Astrocyte of the cerebellum (primary cell): ENCODE measurements at regions not wholly inside any gene's neighbourhood (a gene's known extent, or its start where the extent isn't known, plus 50 kb on each side); places are given as distances from the start of the nearest gene placed in this dataset.

Source experiments
- DNase-seq: peaks from one replicate; pipeline ENCODE4 v3.0.0-alpha.2; 2011; ENCODE audit warnings: low read depth
- H3K4me3 ChIP-seq: 2 replicates; pipeline ENCODE4 v1.5.1; 2011; ENCODE audit warnings: mild to moderate bottlenecking, low read depth, low read length, moderate library complexity
- CTCF ChIP-seq: IDR thresholded peaks from 2 replicates; pipeline ENCODE4 v1.5.1; 2012; ENCODE audit warnings: low read length, low read depth, moderate library complexity, mild to moderate bottlenecking; ENCODE audit errors: missing control alignments
- in situ Hi-C: cut with HindIII; loops from 2 replicates; pipeline ENCODE4 v1.10.0; 2017; ENCODE audit warnings: low sequenced_read_pairs

DNA sequence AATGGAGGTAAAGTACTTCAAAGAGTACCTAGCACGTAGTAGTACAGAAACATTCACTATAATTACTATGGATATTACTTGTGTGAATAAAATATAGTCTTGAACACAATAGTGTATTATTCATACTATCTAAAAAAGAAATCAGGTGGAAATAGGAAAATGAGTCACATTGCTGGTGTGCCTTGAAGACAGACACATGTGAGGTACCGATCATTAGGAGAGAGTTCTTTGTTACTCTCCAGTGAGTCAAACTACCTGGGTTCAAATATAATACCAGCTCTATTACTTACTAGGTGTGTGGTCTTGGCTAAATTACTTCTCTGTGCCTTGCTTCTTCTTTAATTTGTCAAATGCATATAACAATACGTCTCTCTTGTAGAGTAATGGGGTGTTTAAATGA is 50.8 kb upstream of the BEND6 start:
- DNase-seq = no peak
- no peak for TF ChIP-seq CTCF
- in situ Hi-C loops = loop anchor here (10.0 kb wide), 1 partner anchor 411 kb away; the partner anchor contains the start of gene PRIM2
- H3K4me3 ChIP-seq = no peak overlapping the region

GRCh38 chr6:56902641-56903464 is 52.1 kb upstream of the BEND6 start:
- peak; percentile 53 for TF ChIP-seq CTCF
- in situ Hi-C loops = loop anchor here (10.0 kb wide), 1 partner anchor 412 kb away; the partner anchor contains the start of gene PRIM2
- peak; percentile 48 for DNase-seq
- no peak overlapping the region for H3K4me3 ChIP-seq

- in situ Hi-C loops = loop anchor here (10.0 kb wide), 1 partner anchor 414 kb away; the partner anchor contains the start of gene PRIM2
- no peak for DNase-seq
- TF ChIP-seq CTCF = no peak
- H3K4me3 ChIP-seq = no peak overlapping the region
Measured at GRCh38 chr6:56900784-56901183, 54.1 kb upstream of the BEND6 start.

GRCh38 chr6:56899753-56900152 is 55.2 kb upstream of the BEND6 start:
- no peak for TF ChIP-seq CTCF
- DNase-seq = no peak
- H3K4me3 ChIP-seq = no peak overlapping the region
- in situ Hi-C loops = loop anchor here (10.0 kb wide), 1 partner anchor 415 kb away; the partner anchor contains the start of gene PRIM2

GRCh38 chr6:56899311-56899710 is 55.6 kb upstream of the BEND6 start:
- H3K4me3 ChIP-seq = no peak overlapping the region
- no peak for TF ChIP-seq CTCF
- peak; percentile 27 for DNase-seq
- in situ Hi-C loops = no loop called here

DNA sequence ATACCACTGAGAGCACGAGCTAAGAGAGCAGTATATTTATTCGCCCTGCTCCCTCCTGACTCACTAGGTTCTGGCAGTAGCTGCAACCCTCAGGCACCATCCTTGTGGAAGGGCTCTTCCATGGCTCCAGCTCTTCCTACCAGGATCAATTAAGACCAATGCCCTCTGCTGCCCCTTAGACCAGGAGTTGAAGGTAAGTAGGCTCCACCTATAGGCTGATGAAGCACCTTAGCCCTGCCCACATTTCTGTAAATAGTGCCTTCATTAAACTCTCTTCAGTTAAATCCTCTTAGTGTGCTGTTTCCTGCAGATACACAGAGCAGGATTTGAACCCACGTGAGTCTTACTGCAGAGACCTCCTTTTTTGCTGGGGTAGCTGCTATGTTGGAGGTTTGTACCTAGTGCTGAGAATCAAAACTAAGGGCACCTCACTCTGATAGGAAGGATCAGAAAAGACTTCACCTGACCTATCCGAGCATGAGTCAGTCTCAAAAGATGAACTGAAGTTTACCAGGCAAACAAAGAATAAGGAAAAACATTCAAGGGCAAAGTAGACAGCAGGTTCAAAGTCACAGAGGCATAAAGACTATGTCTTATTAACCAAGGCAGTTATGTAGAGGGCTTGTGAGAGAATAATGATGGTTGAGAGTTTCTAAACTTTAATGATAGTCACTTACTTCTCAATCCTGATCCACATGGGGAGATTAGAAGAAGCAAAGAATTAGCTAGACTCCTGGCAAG is 56.9 kb upstream of the BEND6 start:
- no peak for DNase-seq
- TF ChIP-seq CTCF = no peak
- in situ Hi-C loops = no loop called here
- H3K4me3 ChIP-seq = no peak overlapping the region
